Panc1 (cell line): ENCODE measurements at regions not wholly inside any gene's neighbourhood (a gene's known extent, or its start where the extent isn't known, plus 50 kb on each side); places are given as distances from the start of the nearest gene placed in this dataset.

Source experiments
- ATAC-seq: fragments of 200-7000 bp; cut with Tn5 transposase; 2 replicates; pipeline ENCODE4 v1.9.1; 2020; ENCODE audit warnings: mild to moderate bottlenecking, moderate library complexity
- BruUV-seq: library from RNA; stranded (reverse); fragments of 400-500 nt; replicated peaks from 2 replicates; lab custom pipeline; 2021; lab: Mats Ljungman, UMichigan
- CTCF ChIA-PET: fragments of 300-600 bp; sonication (Branson Sonifier 250); formaldehyde crosslinking; loops from one replicate; lab custom pipeline; 2022; ENCODE audit warnings: antibody characterized with exemption; lab: Charles Lee
- POLR2A ChIA-PET: fragments of 300-600 bp; sonication (Branson Sonifier 250); formaldehyde crosslinking; loops from one replicate; lab custom pipeline; 2022; ENCODE audit warnings: antibody characterized with exemption; lab: Charles Lee
- DNase-seq: peaks from one replicate; pipeline ENCODE4 v3.0.0-alpha.2; 2010; ENCODE audit warnings: low read depth, low spot score
- H3K27ac ChIP-seq: 2 replicates; pipeline ENCODE4 v1.5.1; 2011; ENCODE audit warnings: mild to moderate bottlenecking, low read length, inconsistent platforms
- H3K27me3 ChIP-seq: fragments of 200-500 bp; sonication (Bioruptor generic); 2 replicates; pipeline ENCODE4 v1.6.0; 2014; ENCODE audit warnings: low read length, inconsistent platforms; ENCODE audit not compliant: control insufficient read depth, insufficient read depth
- H3K36me3 ChIP-seq: fragments of 200-500 bp; sonication (Bioruptor generic); 2 replicates; pipeline ENCODE4 v1.5.1; 2014; ENCODE audit warnings: inconsistent platforms, mild to moderate bottlenecking, low read length, moderate library complexity; ENCODE audit not compliant: control insufficient read depth, insufficient read depth
- H3K4me1 ChIP-seq: 2 replicates; pipeline ENCODE4 v1.5.1; 2011; ENCODE audit warnings: inconsistent platforms, mild to moderate bottlenecking, low read length, moderate library complexity; ENCODE audit not compliant: control insufficient read depth, insufficient read depth
- H3K4me3 ChIP-seq, 2 experiments: 2 replicates each; pipeline ENCODE4 v1.5.1; 2011 to 2012; ENCODE audit warnings: low read depth in 2 of 2, low read length in 2 of 2, mild to moderate bottlenecking in 2 of 2, inconsistent platforms in 1 of 2, moderate library complexity in 1 of 2
- H3K9me3 ChIP-seq: fragments of 200-500 bp; sonication (Bioruptor generic); 2 replicates; pipeline ENCODE4 v1.5.1; 2014; ENCODE audit warnings: low read depth, mild to moderate bottlenecking, inconsistent platforms, low read length, moderate library complexity; ENCODE audit not compliant: control insufficient read depth, insufficient read depth
- CTCF ChIP-seq: fragments of 450-650 bp; IDR thresholded peaks from 2 replicates; pipeline ENCODE4 v1.5.1; 2017; ENCODE audit warnings: mild to moderate bottlenecking
- POLR2AphosphoS5 ChIP-seq: IDR thresholded peaks from 2 replicates; pipeline ENCODE4 v1.6.1; 2012; ENCODE audit warnings: mild to moderate bottlenecking, low read depth, low read length, moderate library complexity
- REST ChIP-seq, 2 experiments: IDR thresholded peaks; 2 replicates each; pipeline ENCODE4 v1.6.1; 2011 to 2012; ENCODE audit warnings: low read depth in 2 of 2, control low read depth in 1 of 2, low read length in 1 of 2, mild to moderate bottlenecking in 1 of 2, moderate library complexity in 1 of 2; ENCODE audit not compliant: insufficient read depth in 1 of 2
- SIN3A ChIP-seq: IDR thresholded peaks from 2 replicates; pipeline ENCODE4 v1.6.1; 2012; ENCODE audit warnings: low read depth, mild to moderate bottlenecking, low read length, moderate library complexity, borderline replicate concordance; ENCODE audit not compliant: insufficient read depth
- TCF7L2 ChIP-seq: IDR thresholded peaks from 2 replicates; pipeline ENCODE4 v1.6.1; 2011; ENCODE audit warnings: mild to moderate bottlenecking, low read depth, low read length, inconsistent platforms
- in situ Hi-C: cut with HindIII; loops from 2 replicates; pipeline ENCODE4 v1.10.0; 2016; ENCODE audit warnings: low sequenced_read_pairs, low pct_unique_long_range_greater_than_20kb
- intact Hi-C: fragments of 100-400 bp; cut with micrococcal nuclease; formaldehyde crosslinking; loops from one replicate; pipeline ENCODE4 v1.10.0; 2022; ENCODE audit not compliant: unreplicated experiment

GRCh38 chr13:89684896-89685295 is 1662.6 kb upstream of the MIR17HG start:
- ChIA-PET CTCF (no interaction called here), POLR2A (no interaction called here)
- ATAC-seq (no peak), DNase-seq (no peak)
- in situ Hi-C loops = no loop called here
- no peak overlapping the region for H3K27ac ChIP-seq
- H3K4me3 ChIP-seq = no peak overlapping the region
- H3K27me3 ChIP-seq = no peaks in the 10 kb centered on the region
- BruUV-seq = no TSS peak
- H3K36me3 ChIP-seq = no peaks in the 10 kb centered on the region
- no peaks in the 10 kb centered on the region for H3K4me1 ChIP-seq
- no peaks in the 10 kb centered on the region for H3K9me3 ChIP-seq
- TF ChIP-seq POLR2AphosphoS5 (no peak), TCF7L2 (no peak), REST (IDR thresholded peaks at IDR 0.05; ENCODE audit: insufficient read depth in 1 of 2, low read depth in 2 of 2, low read length in 1 of 2) (no peak), SIN3A (no peak), CTCF (no peak)
- intact Hi-C loops = no loop called here

DNA sequence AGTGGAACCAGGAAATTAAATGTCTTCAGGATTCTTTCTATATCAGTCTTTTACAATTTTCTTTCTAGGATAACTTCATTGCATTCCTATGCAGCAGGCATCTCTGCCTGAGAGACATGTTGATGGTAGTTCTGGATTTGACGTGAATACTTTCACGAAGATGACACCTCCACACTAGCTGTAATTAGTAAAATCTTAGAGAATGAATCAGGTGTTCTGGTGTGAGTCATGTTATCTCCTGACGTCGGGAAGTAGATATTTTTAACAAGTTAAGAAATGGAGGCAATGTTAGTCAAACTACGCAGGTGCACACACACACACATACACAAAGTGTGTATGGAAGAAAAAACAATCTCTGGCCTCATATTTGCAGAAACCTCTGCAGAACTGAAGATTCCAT is 1661.3 kb upstream of the MIR17HG start:
- in situ Hi-C loops (no loop called here), intact Hi-C loops (no loop called here)
- H3K4me3 ChIP-seq = no peak overlapping the region
- no peak for TF ChIP-seq POLR2AphosphoS5
- TF ChIP-seq SIN3A = no peak
- TF ChIP-seq REST (IDR thresholded peaks at IDR 0.05; ENCODE audit: insufficient read depth in 1 of 2, low read depth in 2 of 2, low read length in 1 of 2) = no peak
- TF ChIP-seq CTCF = no peak
- TF ChIP-seq TCF7L2 = no peak
- no peaks in the 10 kb centered on the region for H3K4me1 ChIP-seq
- no peaks in the 10 kb centered on the region for H3K27me3 ChIP-seq
- H3K9me3 ChIP-seq = no peaks in the 10 kb centered on the region
- no peak overlapping the region for H3K27ac ChIP-seq
- BruUV-seq = no TSS peak
- H3K36me3 ChIP-seq = no peaks in the 10 kb centered on the region
- no peak for DNase-seq
- no peak for ATAC-seq
- ChIA-PET CTCF (no interaction called here), POLR2A (no interaction called here)
